ENCODE measurements at regions not wholly inside any gene's neighbourhood (a gene's known extent, or its start where the extent isn't known, plus 50 kb on each side); places are given as distances from the start of the nearest gene placed in this dataset.

- no peak overlapping the region for H3K27ac ChIP-seq
- TF ChIP-seq ZFX (IDR thresholded peaks at IDR 0.05) (no peak), CTCF (conservative IDR thresholded peaks at IDR 0.05) (no peak)
These were observed 89.9 kb upstream of the TBL1XR1 start for GRCh38 chr3:177287231-177287630.

GRCh38 chr3:177290633-177291032 is 93.4 kb upstream of the TBL1XR1 start:
- no peak overlapping the region for H3K27ac ChIP-seq
- TF ChIP-seq ZFX (IDR thresholded peaks at IDR 0.05) (no peak), CTCF (conservative IDR thresholded peaks at IDR 0.05) (no peak)

- TF ChIP-seq ZFX (IDR thresholded peaks at IDR 0.05) (no peak), CTCF (conservative IDR thresholded peaks at IDR 0.05) (no peak)
- peak overlapping the region; percentile 76; the same call in 1 of the 2 replicates for H3K27ac ChIP-seq
These were observed 96.9 kb upstream of the TBL1XR1 start for GRCh38 chr3:177294221-177294620.

- H3K27ac ChIP-seq, result peak overlapping the region; percentile 76
- TF ChIP-seq CTCF (conservative IDR thresholded peaks at IDR 0.05) (no peak), ZFX (IDR thresholded peaks at IDR 0.05) (no peak)
These were observed 97.8 kb upstream of the TBL1XR1 start for GRCh38 chr3:177295116-177295515.

- peak overlapping the region; percentile 86 for H3K27ac ChIP-seq
- no peak for TF ChIP-seq ZFX (IDR thresholded peaks at IDR 0.05)
- no peak for TF ChIP-seq CTCF (conservative IDR thresholded peaks at IDR 0.05)
These were observed 102.0 kb upstream of the TBL1XR1 start for GRCh38 chr3:177299250-177299649.

- TF ChIP-seq ZFX (IDR thresholded peaks at IDR 0.05) (no peak), CTCF (conservative IDR thresholded peaks at IDR 0.05) (no peak)
- peak overlapping the region; percentile 86 for H3K27ac ChIP-seq
These were observed 103.0 kb upstream of the TBL1XR1 start for GRCh38 chr3:177300039-177300833.

- TF ChIP-seq ZFX (IDR thresholded peaks at IDR 0.05), result no peak
- TF ChIP-seq CTCF (conservative IDR thresholded peaks at IDR 0.05), result no peak
- H3K27ac ChIP-seq, result peak overlapping the region; percentile 86
These were observed 103.6 kb upstream of the TBL1XR1 start for GRCh38 chr3:177300842-177301241.

Data from C4-2B (cell line).